Erythroblast (primary cell): ENCODE measurements at regions not wholly inside any gene's neighbourhood (a gene's known extent, or its start where the extent isn't known, plus 50 kb on each side); places are given as distances from the start of the nearest gene placed in this dataset.

ENCODE experiments used
- GATA1 ChIP-seq: IDR thresholded peaks from 2 replicates; pipeline ENCODE4 v1.6.1; 2011; ENCODE audit warnings: low read depth, mild to moderate bottlenecking, control low read depth, low read length, moderate library complexity
- POLR2A ChIP-seq: IDR thresholded peaks from 2 replicates; pipeline ENCODE4 v1.6.1; 2011; ENCODE audit warnings: mild to moderate bottlenecking, low read length

DNA sequence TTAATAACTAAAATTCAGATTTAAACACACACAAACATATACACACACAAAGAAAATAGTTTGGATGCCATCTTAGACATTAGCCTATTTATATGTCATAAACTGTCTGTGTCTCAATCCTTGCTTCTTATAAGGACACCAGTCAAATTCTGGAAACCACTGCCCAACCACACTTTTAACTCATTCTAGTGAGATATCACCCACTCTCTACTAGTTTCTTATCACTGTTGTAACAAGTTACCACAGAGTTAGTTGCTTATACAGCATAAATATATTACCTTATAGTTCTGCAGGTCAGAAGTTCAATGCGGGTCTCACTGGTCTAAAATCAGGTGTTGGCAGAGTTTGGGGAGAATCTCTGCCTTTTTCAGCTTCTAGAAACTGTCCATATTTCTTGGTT is 239.1 kb downstream of the MTX2 start:
- TF ChIP-seq POLR2A (no peak), GATA1 (no peak)
